GM18498 (cell line): ENCODE measurements at regions not wholly inside any gene's neighbourhood (a gene's known extent, or its start where the extent isn't known, plus 50 kb on each side); places are given as distances from the start of the nearest gene placed in this dataset.
"Not testable (repeated sequence)": the region's sequence is repeated elsewhere in the genome, so short reads cannot be mapped to it uniquely, and the experiment has no call there.

Experiments
- ATAC-seq: cut with Tn5 transposase; IDR thresholded peaks from one replicate; pipeline ENCODE4 v1.9.1; 2021; ENCODE audit warnings: mild to moderate bottlenecking, moderate library complexity; ENCODE audit not compliant: unreplicated experiment

- ATAC-seq: no peak
Measured at GRCh38 chr11:116072133-116072532, 567.9 kb upstream of the CADM1 start.

DNA sequence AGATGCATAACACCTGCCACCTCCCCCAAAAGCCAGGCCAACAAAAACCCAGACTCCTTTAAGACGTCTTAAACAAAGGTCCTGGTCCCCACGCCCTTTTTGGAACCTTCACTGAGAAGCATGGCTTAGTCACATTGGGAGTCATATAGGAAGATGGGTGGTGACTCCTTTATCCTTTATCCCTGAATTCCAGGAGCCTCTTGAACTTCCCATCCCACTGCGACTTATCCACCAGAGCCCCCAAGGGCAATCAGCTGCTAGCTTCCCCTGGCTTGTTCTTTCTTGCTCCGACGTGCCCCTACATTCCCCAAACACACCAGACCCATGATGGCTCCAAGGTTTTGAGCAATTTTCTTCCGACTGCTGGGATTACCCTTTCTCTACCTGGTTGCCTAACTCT is 567.0 kb upstream of the CADM1 start:
- no peak for ATAC-seq

DNA sequence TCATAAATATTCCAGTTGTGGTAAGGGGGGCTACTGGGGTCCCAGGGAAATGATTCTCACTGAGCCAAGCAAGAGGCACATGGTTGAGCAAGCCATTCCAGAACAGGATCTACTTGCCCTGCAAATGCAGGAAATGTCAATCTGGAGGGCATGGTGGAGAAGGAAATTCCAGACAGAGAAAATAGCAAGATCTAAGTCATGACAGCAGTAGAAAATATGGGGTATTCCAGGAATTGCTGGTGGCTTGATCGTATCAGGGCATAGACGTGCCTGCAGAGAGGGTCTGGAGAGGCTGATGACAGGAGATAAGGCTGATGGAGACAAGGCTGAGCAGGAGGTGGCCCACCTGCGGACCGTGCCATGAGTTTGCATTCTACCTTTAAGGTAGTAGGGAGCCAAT is 566.3 kb upstream of the CADM1 start:
- ATAC-seq: no peak

DNA sequence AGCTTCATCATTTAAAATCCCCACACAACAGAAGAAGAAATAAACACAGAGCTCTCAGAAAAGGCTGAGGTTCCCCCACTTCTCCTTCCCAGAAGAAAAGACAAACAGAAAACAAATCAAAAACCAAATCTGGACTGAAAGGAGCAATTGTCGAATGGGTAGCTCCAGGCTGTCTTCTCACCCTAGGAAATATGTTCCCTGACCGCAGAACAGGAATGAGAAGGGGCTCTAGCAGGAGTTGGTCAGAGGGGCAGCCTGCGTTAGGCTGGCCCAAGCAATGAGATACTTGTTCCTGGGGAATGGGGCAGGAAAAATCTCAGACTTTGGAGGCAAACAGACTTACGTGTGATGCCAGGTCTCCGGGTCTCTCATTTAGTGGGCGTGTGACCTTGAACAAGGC is 562.6 kb upstream of the CADM1 start:
- ATAC-seq: no peak

DNA sequence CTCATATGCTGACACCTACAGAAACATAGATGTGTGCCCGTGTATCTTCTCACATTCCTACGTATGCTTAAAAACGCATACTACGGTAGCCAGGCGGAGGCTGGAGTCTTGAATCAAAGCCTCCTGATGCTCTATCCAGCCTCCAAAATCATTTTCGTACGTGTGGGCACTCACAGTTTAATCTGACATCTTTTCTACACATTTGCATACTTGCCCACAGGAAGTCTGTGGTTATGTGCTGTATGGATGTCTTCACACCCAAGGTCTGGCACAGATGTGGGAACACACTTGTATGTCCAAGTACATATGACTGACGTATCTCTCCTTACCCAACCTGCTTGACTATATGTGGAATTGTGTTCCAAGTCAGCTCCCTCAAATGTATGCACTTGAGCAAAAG is 561.8 kb upstream of the CADM1 start:
- peak; percentile 53 for ATAC-seq

DNA sequence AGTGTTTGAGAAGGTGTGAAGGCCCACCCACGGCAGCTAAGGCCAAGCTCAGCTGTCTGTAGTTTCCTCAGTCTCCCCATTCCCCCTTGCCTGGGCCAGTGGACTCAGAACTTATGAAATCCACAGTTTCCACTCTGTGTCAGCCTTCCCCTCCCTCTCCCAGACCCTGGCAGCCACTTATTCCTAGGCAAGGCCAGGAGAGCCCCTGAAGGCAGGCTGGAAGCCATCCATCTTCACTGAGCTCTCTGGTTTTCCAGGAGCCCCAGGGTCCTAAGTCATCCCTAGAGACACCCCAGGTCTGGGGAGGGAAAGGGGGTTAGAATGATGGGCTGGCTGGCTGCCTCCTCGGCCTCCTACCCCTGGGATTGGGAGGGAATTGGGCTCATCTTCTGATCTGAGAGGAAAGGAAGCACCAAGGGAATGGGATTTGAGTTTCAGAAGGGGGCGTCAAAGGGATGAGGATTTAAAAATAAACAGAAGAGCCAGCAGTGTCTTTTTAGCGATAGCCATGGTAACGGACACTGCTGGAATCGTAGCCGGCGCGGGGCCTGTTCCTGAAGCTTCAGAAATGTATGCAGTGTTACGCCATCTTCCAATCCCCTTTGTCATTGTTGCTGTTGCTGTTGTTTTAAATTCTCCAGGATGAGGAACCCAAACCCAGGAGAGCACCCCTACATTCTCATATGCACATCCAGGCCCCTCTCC is 561.1 kb upstream of the CADM1 start:
- no peak for ATAC-seq

- no peak for ATAC-seq
Measured at GRCh38 chr11:116062490-116063171, 558.4 kb upstream of the CADM1 start.

GRCh38 chr11:116062129-116062489 is 557.9 kb upstream of the CADM1 start:
- ATAC-seq: no peak

DNA sequence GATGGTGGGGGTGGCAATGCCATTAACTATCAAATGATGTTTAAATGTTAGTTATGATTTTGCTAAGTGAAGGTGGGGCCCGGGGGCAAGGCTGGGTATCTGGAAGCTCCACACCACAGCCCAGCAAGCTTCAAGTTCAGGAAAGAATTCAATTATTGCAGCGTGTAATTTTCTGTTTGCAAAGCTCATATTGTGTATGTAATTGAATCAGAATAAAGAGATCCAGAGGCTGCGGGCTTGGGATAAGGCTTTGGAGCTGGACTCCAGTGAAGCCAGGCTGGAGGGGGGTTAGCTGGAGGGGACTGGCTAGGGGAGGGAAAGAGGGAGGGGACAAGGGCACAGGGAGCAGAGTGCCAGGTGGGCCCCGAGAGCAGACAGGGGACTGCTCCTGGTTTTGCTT is 557.1 kb upstream of the CADM1 start:
- ATAC-seq: no peak

DNA sequence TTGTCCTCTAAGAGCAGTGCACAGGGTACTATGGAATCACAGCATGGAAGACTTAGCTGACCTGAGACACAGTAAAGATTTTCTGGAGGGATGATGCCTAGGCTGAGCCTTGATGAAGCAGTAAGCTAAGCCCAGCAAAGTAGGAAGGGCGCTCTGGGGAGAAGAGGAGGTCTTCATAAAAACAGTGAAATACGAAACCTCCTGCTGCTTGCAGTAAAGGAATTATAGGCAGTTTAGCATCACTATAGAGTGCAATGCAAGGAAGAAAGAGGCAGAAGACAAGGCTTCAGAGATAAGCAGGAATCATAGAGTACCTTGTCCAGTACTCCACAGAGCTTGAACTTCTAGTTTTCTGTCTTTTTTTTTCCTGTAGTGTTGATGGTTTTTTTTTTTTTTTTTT is 555.7 kb upstream of the CADM1 start:
- no peak for ATAC-seq

DNA sequence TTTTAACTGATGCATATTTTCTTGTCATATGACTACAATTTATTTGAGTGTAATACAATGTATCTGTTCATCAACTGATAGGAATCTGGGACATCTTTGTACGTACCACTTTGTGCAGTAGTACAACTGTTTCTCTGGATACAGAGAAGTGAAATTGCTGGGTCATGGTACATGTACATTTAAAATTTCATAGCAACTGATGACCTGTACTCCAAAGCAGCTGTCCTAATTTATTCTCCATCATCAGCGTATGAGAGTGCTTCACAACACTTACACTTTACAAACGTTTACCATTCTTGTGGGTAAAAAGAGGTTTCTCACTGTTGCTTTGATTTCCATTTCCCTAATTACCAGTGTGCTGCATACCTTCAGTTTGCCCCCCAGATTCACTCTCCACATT is 552.8 kb upstream of the CADM1 start:
- no peak for ATAC-seq

- ATAC-seq: no peak
Measured at GRCh38 chr11:116055064-116055463, 550.8 kb upstream of the CADM1 start.

DNA sequence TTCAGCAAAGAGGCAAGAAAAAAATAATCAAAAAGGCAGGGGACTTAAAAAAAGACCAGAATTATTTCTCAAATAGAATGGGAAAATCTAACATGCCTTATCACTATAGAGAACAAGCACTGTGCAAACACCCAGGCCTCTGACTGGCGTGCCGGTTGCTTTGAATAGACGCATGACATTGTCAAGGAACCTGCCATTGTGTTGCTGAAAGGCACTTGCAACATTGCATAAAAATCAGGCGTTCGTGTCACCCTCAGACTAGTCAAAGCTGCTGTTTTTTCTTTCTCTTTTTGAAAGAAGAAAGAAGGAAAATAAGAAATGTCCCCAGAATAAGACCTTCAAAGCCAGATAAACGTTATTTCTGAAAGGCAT is 549.3 kb upstream of the CADM1 start:
- ATAC-seq: no peak

DNA sequence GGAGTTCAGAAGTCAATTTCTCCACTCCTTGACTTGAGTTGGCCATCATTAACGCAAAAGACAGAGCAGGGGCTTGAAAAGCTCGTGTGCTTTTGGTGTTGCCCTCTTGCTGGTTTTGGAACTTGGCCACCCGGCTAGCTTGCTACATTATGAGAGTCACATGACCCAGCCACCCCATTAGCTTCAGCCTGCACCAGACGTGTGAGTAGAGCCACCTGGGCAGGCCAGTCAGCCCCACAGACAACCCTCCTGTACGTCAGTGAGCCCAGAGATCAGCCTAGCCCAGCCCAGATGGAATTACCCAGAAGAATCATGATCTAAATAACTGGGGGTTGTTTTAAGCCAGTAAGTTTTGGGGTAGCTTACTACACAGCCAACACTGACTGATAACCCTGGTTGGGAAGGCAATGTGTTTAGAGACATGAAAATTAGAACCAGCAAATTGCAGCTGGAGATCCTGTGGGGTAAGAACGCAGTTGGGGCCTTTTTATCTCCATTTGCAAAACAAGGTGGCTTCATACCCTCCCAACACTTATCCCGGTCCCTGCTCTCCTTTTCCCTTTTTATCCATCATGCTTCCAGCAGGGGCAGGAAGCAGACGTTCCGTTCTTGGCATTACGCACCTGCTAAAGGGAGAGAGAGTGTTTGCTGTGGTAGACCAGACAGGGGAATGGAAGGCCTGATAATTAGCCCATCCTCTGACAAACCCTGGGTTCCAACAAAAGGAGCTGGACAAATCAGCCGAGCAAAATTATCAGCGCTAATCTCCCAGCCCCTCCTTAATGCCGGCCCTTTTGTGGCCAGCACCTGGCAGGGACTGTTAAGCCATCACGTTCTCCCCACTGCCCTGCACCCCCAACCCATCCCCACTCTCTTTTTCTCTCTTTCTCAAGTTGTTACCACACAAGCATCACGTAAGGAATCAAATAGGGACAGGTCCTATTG is 548.7 kb upstream of the CADM1 start:
- ATAC-seq: no peak

DNA sequence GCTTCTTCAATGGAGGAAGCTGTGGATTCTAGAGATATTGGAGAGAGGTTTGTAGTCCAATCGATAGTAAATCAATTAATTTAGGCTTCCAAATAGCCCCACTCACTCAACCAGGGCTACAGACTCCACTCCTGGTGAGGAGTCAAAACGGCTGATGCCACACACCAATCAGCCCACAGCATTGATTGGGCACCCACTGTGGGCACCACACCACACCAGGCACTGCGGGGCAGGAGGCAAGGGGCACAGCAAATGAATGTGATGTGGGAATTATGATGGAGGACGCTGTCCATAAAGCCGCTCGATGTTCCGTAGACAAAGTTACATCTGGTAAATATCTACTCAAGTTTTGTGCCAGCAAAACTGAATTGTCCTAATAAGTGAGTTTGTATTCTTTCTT is 547.3 kb upstream of the CADM1 start:
- no peak for ATAC-seq

DNA sequence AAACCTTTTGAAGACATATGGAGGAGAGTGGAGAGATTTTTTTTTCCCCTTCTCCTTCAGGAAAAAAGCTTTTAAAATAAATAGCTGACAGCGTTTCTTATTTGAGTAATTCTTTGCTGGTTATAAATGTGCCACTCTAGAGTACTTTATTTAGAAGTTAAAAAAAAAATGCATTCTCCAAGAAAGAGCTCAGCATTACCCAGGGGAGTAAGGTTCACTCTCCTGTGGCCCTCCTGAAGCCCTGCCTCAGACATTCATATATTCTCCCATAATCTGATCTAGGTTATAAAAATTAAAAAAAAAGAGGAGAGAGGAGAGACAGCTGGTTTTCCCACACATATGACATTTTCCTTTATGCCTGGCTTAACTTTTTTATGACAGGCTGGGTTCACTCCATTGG is 545.2 kb upstream of the CADM1 start:
- ATAC-seq: no peak

DNA sequence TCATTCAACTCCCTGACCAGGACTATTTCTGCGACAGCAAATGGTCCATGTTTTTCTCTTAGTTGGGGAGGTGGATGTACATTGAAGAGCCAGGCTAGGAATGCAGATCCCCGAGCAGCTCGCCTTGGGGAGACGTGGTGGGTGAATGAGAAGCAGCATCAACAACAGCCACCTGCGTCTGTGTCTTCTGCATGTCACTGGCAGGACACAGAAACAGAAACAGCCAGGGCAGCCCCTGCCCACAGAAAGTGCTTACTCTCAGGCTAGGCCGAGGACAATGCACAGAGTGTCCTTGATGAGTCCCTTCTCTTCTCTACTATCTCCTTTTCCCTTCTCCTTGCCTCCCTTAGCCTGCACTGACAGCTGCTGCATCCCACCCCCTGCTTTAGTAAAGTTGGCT is 541.9 kb upstream of the CADM1 start:
- ATAC-seq: no peak

DNA sequence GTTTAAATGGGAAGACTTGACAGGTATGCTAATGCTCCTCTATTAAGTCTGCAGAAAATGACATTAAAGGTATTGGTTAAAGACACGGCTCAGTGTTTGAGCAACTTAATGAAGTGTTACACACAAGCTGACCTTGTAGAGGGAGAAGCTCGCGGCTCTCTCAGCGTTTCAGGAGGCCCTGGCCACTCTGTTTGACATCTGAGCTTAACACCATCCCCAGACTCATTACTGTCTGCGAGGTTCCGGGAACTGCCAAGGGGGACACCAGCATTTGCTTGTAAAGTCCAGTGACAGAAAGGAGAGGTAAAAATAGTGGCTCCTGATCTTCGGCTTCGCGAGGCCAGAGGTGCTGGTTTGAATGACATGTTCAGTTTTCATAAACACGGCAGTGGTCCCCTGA is 540.7 kb upstream of the CADM1 start:
- no peak for ATAC-seq

GRCh38 chr11:116044520-116044919 is 540.3 kb upstream of the CADM1 start:
- no peak for ATAC-seq

- ATAC-seq: no peak
Measured at GRCh38 chr11:116043857-116044256, 539.6 kb upstream of the CADM1 start.

DNA sequence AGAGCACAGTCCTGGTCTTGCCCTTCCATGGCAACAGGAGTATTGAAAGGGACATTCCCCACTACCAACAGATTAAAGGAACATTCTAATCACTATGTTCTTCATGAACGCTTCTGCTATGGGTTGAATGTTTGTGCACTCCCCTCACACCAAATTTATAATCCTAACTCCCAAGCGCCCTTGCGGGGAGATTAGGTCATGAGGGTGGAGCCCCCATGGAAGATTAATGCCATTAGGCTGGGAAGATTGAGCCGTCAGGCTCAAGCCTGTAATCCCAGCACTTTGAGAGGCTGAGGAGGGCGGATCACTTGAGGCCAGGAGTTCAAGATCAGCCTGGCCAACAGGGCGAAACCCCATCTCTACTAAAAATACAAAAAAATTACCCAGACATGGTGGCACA is 538.8 kb upstream of the CADM1 start:
- ATAC-seq: not testable (repeated sequence)

- no peak for ATAC-seq
Measured at GRCh38 chr11:116042146-116042545, 537.9 kb upstream of the CADM1 start.
